ENCODE measurements at regions not wholly inside any gene's neighbourhood (a gene's known extent, or its start where the extent isn't known, plus 50 kb on each side); places are given as distances from the start of the nearest gene placed in this dataset.
A peak's percentile ranks its signal among the peaks of the same experiment; 100 is the strongest.

- no peaks in the 10 kb centered on the region for H3K36me3 ChIP-seq (ENCODE audit: insufficient read depth, low read length, poor library complexity, severe bottlenecking)
- POLR2A ChIA-PET (ENCODE audit: low non-redundant PET) = no interaction called here
- H3K4me3 ChIP-seq (ENCODE audit: low read depth, low read length, poor library complexity, severe bottlenecking) = no peak overlapping the region
- DNase-seq (ENCODE audit: low spot score) = peak; percentile 46
- H3K4me1 ChIP-seq (ENCODE audit: insufficient read depth, low read length, poor library complexity, severe bottlenecking) = peaks cover 5% of the 10 kb centered on the region
- BruUV-seq (replicated peaks) = no TSS peak
- no peaks in the 10 kb centered on the region for H3K27me3 ChIP-seq (replicated peaks; ENCODE audit: insufficient read depth, low read depth, low read length, poor library complexity)
- TF ChIP-seq CTCF (conservative IDR thresholded peaks at IDR 0.05; ENCODE audit: low read depth, low read length) = peak; percentile 44
- no peak for TF ChIP-seq EZH2 (IDR thresholded peaks at IDR 0.05; ENCODE audit: borderline replicate concordance, low read depth, low read length, poor library complexity, severe bottlenecking)
- intact Hi-C loops (cut with micrococcal nuclease; ENCODE audit: unreplicated experiment) = loop anchor here (5.0 kb wide), 1 partner anchor 472 kb away; no protein-coding TSS in a partner anchor
- peaks cover 7% of the 10 kb centered on the region for H3K9me3 ChIP-seq (ENCODE audit: low read depth, low read length, poor library complexity, severe bottlenecking)
- H3K27ac ChIP-seq (ENCODE audit: low read depth, low read length, poor library complexity, severe bottlenecking) = no peak overlapping the region
- CTCF ChIA-PET = no interaction called here
These were observed 499.1 kb upstream of the EPHA5 start for GRCh38 chr4:66169341-66169740.

- no peak overlapping the region for H3K27ac ChIP-seq (ENCODE audit: low read depth, low read length, poor library complexity, severe bottlenecking)
- TF ChIP-seq CTCF (conservative IDR thresholded peaks at IDR 0.05; ENCODE audit: low read depth, low read length) (no peak), EZH2 (IDR thresholded peaks at IDR 0.05; ENCODE audit: borderline replicate concordance, low read depth, low read length, poor library complexity, severe bottlenecking) (no peak)
- H3K4me1 ChIP-seq (ENCODE audit: insufficient read depth, low read length, poor library complexity, severe bottlenecking) = peaks cover 5% of the 10 kb centered on the region
- DNase-seq (ENCODE audit: low spot score) = no peak
- ChIA-PET CTCF (no interaction called here), POLR2A (ENCODE audit: low non-redundant PET) (no interaction called here)
- no peak overlapping the region for H3K4me3 ChIP-seq (ENCODE audit: low read depth, low read length, poor library complexity, severe bottlenecking)
- H3K27me3 ChIP-seq (replicated peaks; ENCODE audit: insufficient read depth, low read depth, low read length, poor library complexity) = no peaks in the 10 kb centered on the region
- H3K9me3 ChIP-seq (ENCODE audit: low read depth, low read length, poor library complexity, severe bottlenecking) = no peaks in the 10 kb centered on the region
- intact Hi-C loops (cut with micrococcal nuclease; ENCODE audit: unreplicated experiment) = loop anchor here (5.0 kb wide), 1 partner anchor 468 kb away; no protein-coding TSS in a partner anchor
- no peaks in the 10 kb centered on the region for H3K36me3 ChIP-seq (ENCODE audit: insufficient read depth, low read length, poor library complexity, severe bottlenecking)
- BruUV-seq (replicated peaks) = no TSS peak
These were observed 494.6 kb upstream of the EPHA5 start for GRCh38 chr4:66164869-66165268.

- no peaks in the 10 kb centered on the region for H3K36me3 ChIP-seq (ENCODE audit: insufficient read depth, low read length, poor library complexity, severe bottlenecking)
- H3K27me3 ChIP-seq (replicated peaks; ENCODE audit: insufficient read depth, low read depth, low read length, poor library complexity) = no peaks in the 10 kb centered on the region
- CTCF ChIA-PET = no interaction called here
- H3K4me3 ChIP-seq (ENCODE audit: low read depth, low read length, poor library complexity, severe bottlenecking) = no peak overlapping the region
- POLR2A ChIA-PET (ENCODE audit: low non-redundant PET) = no interaction called here
- intact Hi-C loops (cut with micrococcal nuclease; ENCODE audit: unreplicated experiment) = no loop called here
- no peaks in the 10 kb centered on the region for H3K9me3 ChIP-seq (ENCODE audit: low read depth, low read length, poor library complexity, severe bottlenecking)
- BruUV-seq (replicated peaks) = no TSS peak
- H3K27ac ChIP-seq (ENCODE audit: low read depth, low read length, poor library complexity, severe bottlenecking) = no peak overlapping the region
- TF ChIP-seq EZH2 (IDR thresholded peaks at IDR 0.05; ENCODE audit: borderline replicate concordance, low read depth, low read length, poor library complexity, severe bottlenecking) (no peak), CTCF (conservative IDR thresholded peaks at IDR 0.05; ENCODE audit: low read depth, low read length) (no peak)
- H3K4me1 ChIP-seq (ENCODE audit: insufficient read depth, low read length, poor library complexity, severe bottlenecking) = no peaks in the 10 kb centered on the region
- no peak for DNase-seq (ENCODE audit: low spot score)
These were observed 490.3 kb upstream of the EPHA5 start for GRCh38 chr4:66160606-66161005.
